Fibroblast of skin of left quadriceps (primary cell): ENCODE measurements at regions not wholly inside any gene's neighbourhood (a gene's known extent, or its start where the extent isn't known, plus 50 kb on each side); places are given as distances from the start of the nearest gene placed in this dataset.

ENCODE experiments used
- DNase-seq, 2 experiments: peaks; one replicate each; pipeline ENCODE4 v3.0.0-alpha.2; 2013; ENCODE audit warnings: low read depth in 2 of 2

- no peak for DNase-seq
These were observed 535.9 kb upstream of the ATXN8OS start for GRCh38 chr13:69571606-69572323.

GRCh38 chr13:69567514-69567913 lies 540.1 kb upstream of the ATXN8OS start:
- no peak for DNase-seq

GRCh38 chr13:69566104-69566716 lies 541.4 kb upstream of the ATXN8OS start:
- no peak for DNase-seq

GRCh38 chr13:69565334-69565733 lies 542.3 kb upstream of the ATXN8OS start:
- no peak for DNase-seq

GRCh38 chr13:69556540-69557196 lies 551.0 kb upstream of the ATXN8OS start:
- DNase-seq, result no peak

- no peak for DNase-seq
These were observed 553.6 kb upstream of the ATXN8OS start for GRCh38 chr13:69553976-69554375.

- DNase-seq, result no peak
These were observed 556.4 kb upstream of the ATXN8OS start for GRCh38 chr13:69551193-69551592.

GRCh38 chr13:69547780-69548179 lies 559.8 kb upstream of the ATXN8OS start:
- DNase-seq, result no peak

GRCh38 chr13:69545551-69545950 lies 562.1 kb upstream of the ATXN8OS start:
- no peak for DNase-seq

GRCh38 chr13:69524459-69525150 lies 583.0 kb upstream of the ATXN8OS start:
- peak in 1 of 2 experiments; percentile 3 for DNase-seq

- DNase-seq, result no peak
These were observed 610.6 kb upstream of the ATXN8OS start for GRCh38 chr13:69496981-69497380.

- no peak for DNase-seq
These were observed 612.5 kb upstream of the ATXN8OS start for GRCh38 chr13:69495096-69495495.

- no peak for DNase-seq
These were observed 620.0 kb upstream of the ATXN8OS start for GRCh38 chr13:69487576-69487975.

GRCh38 chr13:69485991-69486592 lies 621.5 kb upstream of the ATXN8OS start:
- no peak for DNase-seq

- no peak for DNase-seq
These were observed 630.2 kb upstream of the ATXN8OS start for GRCh38 chr13:69477451-69477850.

GRCh38 chr13:69474011-69474685 lies 633.5 kb upstream of the ATXN8OS start:
- no peak for DNase-seq

- no peak for DNase-seq
These were observed 639.0 kb upstream of the ATXN8OS start for GRCh38 chr13:69468624-69469023.

- DNase-seq, result no peak
These were observed 646.2 kb upstream of the ATXN8OS start for GRCh38 chr13:69461397-69461796.

GRCh38 chr13:69459346-69459745 lies 648.3 kb upstream of the ATXN8OS start:
- no peak for DNase-seq

- DNase-seq, result no peak
These were observed 649.6 kb upstream of the ATXN8OS start for GRCh38 chr13:69458013-69458412.

- DNase-seq, result no peak
These were observed 657.4 kb upstream of the ATXN8OS start for GRCh38 chr13:69450245-69450644.
